ENCODE measurements at regions not wholly inside any gene's neighbourhood (a gene's known extent, or its start where the extent isn't known, plus 50 kb on each side); places are given as distances from the start of the nearest gene placed in this dataset.
"Not testable (repeated sequence)": the region's sequence is repeated elsewhere in the genome, so short reads cannot be mapped to it uniquely, and the experiment has no call there.

DNA sequence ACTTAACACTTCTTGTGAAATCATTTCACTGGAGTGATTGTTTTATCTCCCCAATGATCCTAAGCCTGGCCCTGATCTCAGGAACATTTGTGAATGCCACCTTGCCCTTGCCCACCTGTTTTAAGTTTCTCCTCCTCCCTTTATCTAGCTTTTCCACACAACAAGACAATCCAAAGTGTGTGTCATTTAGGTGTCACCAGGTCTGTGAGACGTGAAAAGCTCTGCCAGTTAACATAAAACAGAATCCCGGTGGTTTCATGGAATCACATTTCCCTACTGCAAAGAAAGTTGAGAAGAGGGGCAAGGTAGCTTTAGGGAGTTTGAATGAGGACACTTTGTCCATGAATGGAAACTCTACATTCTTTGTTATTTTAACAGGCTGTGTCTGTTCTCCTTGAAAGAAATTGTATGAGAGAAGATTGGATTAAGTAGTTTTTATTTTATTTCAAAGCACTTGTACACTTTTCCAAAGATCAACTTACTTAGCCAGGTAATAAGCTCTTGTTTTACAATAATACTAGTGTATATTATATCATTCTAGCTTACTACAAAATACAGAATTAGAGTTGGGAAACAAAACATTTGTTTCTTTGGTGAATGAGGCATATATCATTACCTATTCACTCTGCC lies 239.0 kb downstream of the ISL1 start:
- Histone ChIP-seq H3K4me1 (no peaks in the 10 kb centered on the region), H3K27me3 (no peaks in the 10 kb centered on the region), H3K27ac (no peak overlapping the region), H3K36me3 (no peaks in the 10 kb centered on the region), H3K9me3 (no peaks in the 10 kb centered on the region), H3K4me3 (no peak overlapping the region)
- DNase-seq (ENCODE audit: extremely low spot score in 2 of 2), result no peak
- intact Hi-C loops (cut with DNase I), result no loop called here
- TF ChIP-seq, protein P1, sequence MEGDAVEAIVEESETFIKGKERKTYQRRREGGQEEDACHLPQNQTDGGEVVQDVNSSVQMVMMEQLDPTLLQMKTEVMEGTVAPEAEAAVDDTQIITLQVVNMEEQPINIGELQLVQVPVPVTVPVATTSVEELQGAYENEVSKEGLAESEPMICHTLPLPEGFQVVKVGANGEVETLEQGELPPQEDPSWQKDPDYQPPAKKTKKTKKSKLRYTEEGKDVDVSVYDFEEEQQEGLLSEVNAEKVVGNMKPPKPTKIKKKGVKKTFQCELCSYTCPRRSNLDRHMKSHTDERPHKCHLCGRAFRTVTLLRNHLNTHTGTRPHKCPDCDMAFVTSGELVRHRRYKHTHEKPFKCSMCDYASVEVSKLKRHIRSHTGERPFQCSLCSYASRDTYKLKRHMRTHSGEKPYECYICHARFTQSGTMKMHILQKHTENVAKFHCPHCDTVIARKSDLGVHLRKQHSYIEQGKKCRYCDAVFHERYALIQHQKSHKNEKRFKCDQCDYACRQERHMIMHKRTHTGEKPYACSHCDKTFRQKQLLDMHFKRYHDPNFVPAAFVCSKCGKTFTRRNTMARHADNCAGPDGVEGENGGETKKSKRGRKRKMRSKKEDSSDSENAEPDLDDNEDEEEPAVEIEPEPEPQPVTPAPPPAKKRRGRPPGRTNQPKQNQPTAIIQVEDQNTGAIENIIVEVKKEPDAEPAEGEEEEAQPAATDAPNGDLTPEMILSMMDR (IDR thresholded peaks at IDR 0.05), result no peak
- TF ChIP-seq POLR2A (IDR thresholded peaks at IDR 0.05) (no peak), POLR2AphosphoS5 (IDR thresholded peaks at IDR 0.05; ENCODE audit: insufficient read depth in 1 of 2, low read depth in 1 of 2) (no peak)

DNA sequence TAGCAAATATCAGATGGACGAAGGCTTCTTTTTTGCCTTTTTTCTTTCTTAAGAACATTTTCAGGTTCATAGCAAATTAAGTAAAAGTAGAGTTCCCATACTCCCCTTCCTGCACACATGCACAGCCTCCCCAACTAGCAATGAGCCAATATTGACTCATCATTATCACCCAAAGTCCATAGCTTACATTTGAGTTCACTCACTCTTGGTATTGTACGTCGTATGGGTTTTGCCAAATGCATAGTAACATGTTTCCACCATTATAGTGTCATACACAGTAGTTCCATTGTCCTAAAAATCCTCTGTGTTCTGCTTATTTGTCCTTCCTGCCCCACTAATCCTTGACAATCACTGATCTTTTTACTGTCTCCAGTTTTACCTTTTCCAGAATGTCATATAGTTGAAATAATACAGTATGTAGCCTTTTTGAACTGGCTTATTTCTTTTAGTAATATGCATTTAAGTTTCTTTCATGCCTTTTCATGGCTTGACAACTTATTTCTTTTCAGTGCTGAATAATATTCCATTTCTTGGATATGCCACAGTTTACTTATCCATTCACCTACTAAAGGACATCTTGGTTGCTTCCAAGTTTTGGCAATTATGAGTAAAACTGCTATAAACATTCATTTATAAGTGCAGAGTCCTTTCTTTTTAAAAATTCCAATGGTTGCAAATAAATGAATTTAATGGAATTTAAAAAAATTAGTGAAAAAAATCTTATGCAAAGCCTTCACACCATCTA lies 242.1 kb downstream of the ISL1 start:
- no peak for DNase-seq (ENCODE audit: extremely low spot score in 2 of 2)
- H3K27ac ChIP-seq, result no peak overlapping the region
- H3K4me3 ChIP-seq, result no peak overlapping the region
- no peak for TF ChIP-seq POLR2AphosphoS5 (IDR thresholded peaks at IDR 0.05; ENCODE audit: insufficient read depth in 1 of 2, low read depth in 1 of 2)
- TF ChIP-seq, protein P1 (IDR thresholded peaks at IDR 0.05), result no peak
- no peaks in the 10 kb centered on the region for H3K36me3 ChIP-seq
- no peaks in the 10 kb centered on the region for H3K27me3 ChIP-seq
- H3K9me3 ChIP-seq, result no peaks in the 10 kb centered on the region
- no peaks in the 10 kb centered on the region for H3K4me1 ChIP-seq
- intact Hi-C loops (cut with DNase I), result no loop called here

DNA sequence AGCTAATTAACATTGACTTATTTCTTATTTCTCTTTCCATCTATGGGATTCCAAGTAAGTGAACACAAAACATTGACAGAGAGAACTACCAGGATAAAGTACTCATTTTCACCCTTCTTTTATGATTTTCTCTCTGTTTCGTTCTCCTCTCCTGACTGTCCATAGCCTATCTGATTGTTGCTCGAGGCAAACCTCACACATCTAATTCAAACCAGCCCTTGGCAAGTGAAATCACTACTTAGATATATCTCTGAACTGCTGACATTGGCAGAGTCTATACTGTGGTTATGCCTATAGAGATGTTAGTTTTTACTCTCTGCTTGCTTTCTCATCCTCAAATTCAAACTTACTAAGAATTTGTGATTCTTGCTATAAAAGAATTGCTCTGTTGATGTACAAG lies 248.8 kb downstream of the ISL1 start:
- DNase-seq (ENCODE audit: extremely low spot score in 2 of 2), result no peak
- intact Hi-C loops (cut with DNase I), result no loop called here
- H3K9me3 ChIP-seq, result no peaks in the 10 kb centered on the region
- TF ChIP-seq POLR2AphosphoS5 (IDR thresholded peaks at IDR 0.05; ENCODE audit: insufficient read depth in 1 of 2, low read depth in 1 of 2) (no peak), POLR2A (IDR thresholded peaks at IDR 0.05) (no peak)
- TF ChIP-seq, protein P1 (IDR thresholded peaks at IDR 0.05), result no peak
- H3K36me3 ChIP-seq, result no peaks in the 10 kb centered on the region
- H3K4me1 ChIP-seq, result peaks cover 9% of the 10 kb centered on the region
- no peak overlapping the region for H3K27ac ChIP-seq
- no peak overlapping the region for H3K4me3 ChIP-seq
- no peaks in the 10 kb centered on the region for H3K27me3 ChIP-seq

DNA sequence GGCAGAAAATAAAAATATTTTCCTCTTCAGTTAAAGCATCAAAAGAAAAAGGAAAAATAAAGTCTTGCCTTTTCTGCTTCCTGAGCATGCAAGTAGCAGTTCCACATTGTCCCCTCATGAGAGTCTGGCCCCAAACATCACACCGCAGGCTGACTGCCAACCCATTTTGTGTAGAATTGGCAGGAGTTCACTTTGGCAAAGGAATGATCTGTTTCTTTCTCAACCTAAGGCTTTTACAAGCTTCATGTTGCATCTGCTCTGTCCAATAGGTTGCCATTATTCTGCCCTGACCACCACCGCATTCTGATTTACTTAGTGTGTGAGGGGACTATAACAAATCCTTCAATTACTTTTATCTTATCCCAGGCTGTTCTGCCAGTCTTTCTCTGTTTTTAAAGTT lies 249.5 kb downstream of the ISL1 start:
- TF ChIP-seq POLR2AphosphoS5 (IDR thresholded peaks at IDR 0.05; ENCODE audit: insufficient read depth in 1 of 2, low read depth in 1 of 2) (no peak), POLR2A (IDR thresholded peaks at IDR 0.05) (no peak)
- TF ChIP-seq, protein P1 (IDR thresholded peaks at IDR 0.05), result no peak
- Histone ChIP-seq H3K9me3 (no peaks in the 10 kb centered on the region), H3K27ac (no peak overlapping the region), H3K27me3 (no peaks in the 10 kb centered on the region), H3K4me3 (no peak overlapping the region), H3K4me1 (peaks cover 9% of the 10 kb centered on the region), H3K36me3 (no peaks in the 10 kb centered on the region)
- no peak for DNase-seq (ENCODE audit: extremely low spot score in 2 of 2)
- intact Hi-C loops (cut with DNase I), result no loop called here

DNA sequence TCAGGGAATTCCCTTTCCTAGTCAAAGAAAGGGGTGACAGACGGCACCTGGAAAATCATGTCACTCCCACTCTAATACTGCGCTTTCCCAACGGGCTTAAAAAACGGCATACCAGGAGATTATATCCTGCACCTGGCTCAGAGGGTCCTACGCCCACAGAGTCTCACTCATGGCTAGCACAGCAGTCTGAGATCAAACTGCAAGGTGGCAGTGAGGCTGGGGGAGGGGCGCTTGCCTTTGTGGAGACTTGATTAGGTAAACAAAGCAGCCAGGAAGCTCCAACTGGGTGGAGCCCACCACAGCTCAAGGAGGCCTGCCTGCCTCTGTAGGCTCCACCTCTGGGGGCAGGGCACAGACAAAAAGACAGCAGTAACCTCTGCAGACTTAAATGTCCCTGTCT lies 253.7 kb downstream of the ISL1 start:
- intact Hi-C loops (cut with DNase I); H3K27ac ChIP-seq; H3K36me3 ChIP-seq; H3K9me3 ChIP-seq; H3K27me3 ChIP-seq; H3K4me3 ChIP-seq; H3K4me1 ChIP-seq; DNase-seq (ENCODE audit: extremely low spot score in 2 of 2): not testable (repeated sequence)
